Renal cortical epithelial cell (primary cell): ENCODE measurements at regions not wholly inside any gene's neighbourhood (a gene's known extent, or its start where the extent isn't known, plus 50 kb on each side); places are given as distances from the start of the nearest gene placed in this dataset.
"Not testable (repeated sequence)": the region's sequence is repeated elsewhere in the genome, so short reads cannot be mapped to it uniquely, and the experiment has no call there.

Experiments used
- DNase-seq: peaks from one replicate; pipeline ENCODE4 v3.0.0-alpha.2; 2011; ENCODE audit warnings: low read depth

DNA sequence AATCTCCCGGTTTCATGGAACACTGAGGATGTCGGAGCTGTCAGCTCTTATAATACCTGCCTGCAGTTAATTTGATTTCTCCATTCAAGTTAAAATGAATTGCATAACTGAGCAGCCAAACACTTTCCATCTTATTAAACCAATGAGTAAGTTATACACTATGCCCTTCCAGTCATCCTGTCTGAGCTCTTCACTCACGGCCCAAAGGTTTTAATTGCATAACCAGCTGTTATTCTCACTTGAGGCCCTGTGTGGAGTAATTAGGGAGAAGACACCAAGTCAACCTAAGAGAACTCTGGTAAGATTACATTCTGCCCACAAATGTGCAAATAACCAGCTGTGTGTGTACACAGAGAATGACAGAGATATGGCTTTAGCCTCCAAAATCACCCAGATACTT, 303.5 kb downstream of the TBC1D4 start:
- DNase-seq: peak; percentile 68

DNA sequence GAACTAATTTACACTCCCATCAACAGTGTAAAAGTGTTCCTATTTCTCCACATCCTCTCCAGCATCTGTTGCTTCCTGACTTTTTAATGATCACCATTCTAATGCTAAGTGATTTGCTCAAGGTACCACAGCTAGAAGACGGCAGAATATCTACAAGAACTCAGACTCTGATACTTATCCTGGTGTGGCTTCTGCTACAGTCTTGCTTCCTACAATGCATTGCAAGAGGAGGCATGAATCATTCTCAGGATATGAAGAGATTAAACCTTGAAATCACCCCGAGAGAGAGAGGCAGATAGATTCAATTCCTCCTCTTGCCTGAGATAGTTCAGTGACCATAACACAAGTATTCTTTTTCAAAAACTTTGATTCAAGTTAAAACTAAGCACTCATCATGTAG, 306.4 kb downstream of the TBC1D4 start:
- no peak for DNase-seq

DNA sequence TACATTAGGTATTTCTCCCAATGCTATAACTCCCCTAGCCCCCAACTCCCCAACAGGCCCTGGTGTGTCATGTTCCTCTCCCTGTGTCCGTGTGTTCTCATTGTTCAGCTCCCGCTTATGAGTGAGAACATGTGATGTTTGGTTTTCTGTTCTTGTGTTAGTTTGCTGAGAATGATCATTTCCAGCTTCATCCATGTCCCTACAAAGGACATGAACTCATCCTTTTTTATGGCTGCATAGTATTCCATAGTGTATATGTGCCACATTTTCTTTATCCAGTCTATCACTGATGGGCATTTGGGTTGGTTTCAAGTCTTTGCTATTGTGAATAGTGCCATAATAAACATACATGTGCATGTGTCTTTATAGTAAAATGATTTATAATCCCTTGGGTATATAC, 306.9 kb downstream of the TBC1D4 start:
- DNase-seq: not testable (repeated sequence)

DNA sequence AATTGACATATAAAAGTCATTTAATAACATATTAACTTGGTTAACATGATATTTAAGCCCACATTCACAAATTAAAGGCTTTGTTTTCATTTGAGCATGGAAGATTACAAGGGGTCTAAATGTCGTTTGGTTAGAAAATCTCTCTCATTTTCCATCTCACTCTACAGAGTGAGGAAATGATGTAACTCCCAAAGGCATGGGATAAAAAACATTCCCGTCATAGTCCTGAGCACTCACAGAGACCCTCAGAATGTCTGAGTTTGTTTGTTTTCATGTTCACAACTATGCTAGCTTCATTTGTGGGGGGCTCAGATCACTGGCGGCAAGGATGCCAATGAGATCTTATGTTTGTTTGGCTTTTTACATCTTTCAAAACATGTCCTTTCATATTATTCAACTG, 307.5 kb downstream of the TBC1D4 start:
- DNase-seq: no peak

DNA sequence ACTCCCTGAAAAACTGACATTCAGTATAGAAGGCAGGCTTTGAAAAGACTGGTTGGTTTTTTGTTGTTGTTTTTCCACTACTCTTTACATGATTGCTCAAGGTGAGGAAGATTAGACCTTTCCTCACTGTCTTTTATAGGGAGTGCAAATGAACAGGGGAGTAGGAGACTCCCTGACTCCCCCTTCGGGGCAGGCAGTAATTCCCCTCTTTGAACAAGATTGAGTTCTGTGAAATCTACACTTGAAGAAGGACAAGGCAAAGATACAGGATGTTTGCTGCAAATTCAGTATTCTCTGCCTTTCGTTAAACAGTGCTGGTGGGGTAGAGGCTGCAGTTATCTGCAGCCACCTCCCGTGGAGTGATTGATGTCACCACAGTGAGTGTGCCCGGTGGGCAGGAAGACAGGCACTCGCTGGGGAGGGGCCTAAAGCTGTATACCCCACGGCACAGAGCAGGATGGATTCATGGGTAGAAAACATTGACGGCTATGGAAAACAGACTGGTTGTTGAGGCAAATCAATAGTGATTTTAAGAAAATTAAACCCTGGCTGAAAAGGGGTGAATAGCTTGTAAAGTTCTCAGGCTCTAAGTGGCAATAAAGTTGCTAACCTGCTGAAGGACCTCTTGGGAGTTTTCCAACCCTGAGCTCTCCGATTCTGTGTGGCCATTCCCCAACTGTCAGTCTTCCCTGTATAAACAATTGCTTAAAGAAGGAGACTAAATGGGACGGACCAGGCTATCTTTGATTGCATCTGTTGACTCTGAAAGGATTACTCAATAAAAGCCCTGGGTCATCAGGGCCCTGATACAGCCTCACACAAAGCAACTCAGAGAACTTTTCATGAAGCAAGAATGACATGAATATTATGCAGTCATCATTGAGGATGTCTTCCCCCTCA, 308.3 kb downstream of the TBC1D4 start:
- no peak for DNase-seq

DNA sequence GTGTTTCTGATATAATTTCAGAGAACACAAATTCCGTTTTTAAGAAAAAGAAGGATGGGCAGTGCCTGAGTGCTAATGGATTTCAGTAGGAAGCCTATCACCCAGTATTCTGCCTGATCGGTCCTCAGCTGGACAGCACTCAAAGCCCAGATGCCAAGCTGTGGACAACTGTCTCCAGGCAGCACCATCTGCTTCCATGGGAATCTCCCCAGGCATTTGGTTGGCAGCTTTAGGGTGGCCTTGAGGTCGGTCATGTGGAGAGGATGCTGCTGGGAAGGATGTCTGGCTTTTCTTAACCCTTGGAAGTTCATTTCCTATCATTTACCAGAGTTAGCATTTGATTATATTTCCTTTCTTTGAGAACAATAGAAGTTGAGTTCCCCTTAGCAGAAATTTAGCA, 311.7 kb downstream of the TBC1D4 start:
- no peak for DNase-seq

DNA sequence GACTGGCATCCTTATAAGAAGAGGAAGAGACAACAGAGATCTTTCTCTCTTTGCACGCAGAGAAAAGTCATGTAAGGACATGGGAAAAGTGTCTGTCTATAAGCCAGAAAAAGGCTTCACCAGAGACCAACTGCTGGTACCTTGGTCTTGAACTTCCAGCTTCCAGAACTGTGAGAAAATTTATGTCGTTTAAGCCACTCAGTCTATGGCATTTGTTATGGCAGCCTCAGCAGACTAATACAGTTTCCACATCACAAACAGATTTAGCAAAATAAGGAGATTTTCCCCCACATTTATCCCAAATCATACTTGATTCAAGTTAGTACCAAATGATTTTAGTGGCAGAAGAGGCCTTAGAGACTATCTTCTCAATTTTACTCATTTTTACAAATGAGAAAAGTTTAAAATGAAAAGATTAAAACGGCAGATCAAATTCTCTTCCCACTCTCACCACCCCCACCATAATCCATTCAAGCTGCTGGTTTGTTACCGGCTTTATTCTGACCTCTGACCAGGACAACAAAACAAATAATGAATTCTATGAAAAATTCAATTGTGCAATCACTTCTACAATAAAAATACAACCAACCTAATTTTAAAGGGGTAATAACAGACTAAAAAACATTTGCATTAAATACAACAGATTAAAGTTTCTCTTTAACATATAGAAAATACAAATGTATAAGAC, 316.3 kb downstream of the TBC1D4 start:
- DNase-seq: no peak

DNA sequence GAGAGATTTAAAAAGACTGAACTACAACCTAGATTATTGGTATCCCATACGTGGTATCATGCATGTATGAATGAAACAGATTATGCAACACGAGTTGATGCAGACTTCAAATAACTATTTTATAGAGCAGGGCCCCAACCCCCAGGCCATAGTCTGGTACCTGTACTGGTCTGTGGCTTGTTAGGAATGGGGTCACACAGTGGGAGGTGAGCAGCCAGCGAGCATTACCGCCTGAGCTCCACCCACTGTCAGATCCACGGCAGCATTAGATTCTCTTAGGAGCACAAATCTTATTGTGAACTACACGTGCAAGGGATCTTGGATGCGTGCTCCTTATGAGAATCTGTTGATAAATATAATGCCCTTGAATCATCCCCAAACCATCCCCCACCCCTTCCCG, 320.2 kb downstream of the TBC1D4 start:
- no peak for DNase-seq

DNA sequence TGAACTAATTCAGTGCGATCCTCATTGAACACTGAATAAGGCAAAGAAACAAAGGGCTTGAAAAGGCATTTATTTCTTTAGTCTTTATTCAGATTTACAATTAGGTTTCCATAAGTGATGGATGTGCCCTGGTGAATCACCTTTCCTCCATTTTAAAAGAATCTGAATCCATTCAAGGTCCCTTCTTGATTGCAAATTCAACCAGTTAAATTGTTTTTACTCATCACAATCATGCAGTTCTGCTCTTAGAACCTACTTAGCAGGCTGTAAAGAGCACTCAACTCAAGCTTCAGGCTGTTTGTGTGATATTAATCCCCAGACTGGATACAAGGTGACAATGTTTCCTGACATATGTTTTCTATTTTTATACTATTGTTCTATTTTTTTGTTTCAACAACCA, 321.0 kb downstream of the TBC1D4 start:
- no peak for DNase-seq

DNA sequence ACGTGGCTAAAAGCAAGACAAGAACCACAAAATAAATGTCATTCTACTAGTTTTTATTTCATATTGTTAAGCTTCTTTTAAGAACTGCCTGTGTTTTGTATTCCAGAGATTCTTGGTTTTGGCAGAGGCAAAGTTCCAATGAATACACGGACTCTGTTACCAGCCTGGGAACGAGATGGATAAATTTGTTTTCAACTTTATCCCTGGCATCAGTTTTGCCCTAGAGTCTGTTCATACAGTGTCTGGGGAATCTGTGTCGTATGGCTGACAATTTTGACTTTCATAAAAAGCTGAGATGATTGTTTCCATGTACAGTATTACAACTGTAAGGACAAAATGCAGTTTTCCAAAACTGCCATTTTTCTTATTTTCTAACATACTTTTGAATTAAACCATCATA, 327.6 kb downstream of the TBC1D4 start:
- DNase-seq: no peak

DNA sequence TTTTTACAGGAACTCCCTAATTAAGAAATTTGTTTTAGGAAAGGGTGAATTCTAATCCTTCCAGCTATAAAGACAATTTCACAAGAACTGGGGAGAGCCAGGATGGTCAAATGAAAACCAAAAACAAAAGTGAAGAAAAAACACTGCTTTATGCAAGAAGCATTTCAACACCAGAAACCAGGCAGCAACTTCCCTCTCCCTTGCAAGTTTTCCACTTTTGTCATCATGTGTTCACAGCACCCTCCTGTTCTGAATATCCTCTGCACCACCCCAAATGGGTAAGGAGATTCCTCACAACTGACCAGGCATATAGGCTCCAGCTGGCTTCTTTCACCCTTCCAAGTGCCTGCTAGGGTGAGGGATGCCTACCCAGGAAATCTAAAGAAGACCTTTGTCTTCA, 328.1 kb downstream of the TBC1D4 start:
- DNase-seq: no peak

DNA sequence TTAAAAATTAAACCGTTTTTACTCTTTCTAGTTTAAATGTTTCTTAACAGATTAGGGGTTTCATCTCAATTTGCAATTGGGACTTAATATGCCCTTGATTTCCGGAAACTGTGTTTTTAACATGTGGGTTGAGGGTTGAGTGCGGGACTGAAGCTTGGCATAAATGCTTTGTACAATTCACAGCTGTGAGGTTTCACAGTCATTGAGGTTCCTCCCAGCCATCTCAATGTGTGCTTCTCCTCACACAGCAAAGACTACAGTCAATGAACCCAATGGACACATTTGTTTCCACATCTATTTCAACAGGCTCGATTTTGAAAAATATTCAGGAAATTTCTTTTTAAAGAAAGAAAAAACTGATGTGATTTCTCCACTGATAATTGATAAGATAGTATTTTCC, 328.6 kb downstream of the TBC1D4 start:
- DNase-seq: no peak

DNA sequence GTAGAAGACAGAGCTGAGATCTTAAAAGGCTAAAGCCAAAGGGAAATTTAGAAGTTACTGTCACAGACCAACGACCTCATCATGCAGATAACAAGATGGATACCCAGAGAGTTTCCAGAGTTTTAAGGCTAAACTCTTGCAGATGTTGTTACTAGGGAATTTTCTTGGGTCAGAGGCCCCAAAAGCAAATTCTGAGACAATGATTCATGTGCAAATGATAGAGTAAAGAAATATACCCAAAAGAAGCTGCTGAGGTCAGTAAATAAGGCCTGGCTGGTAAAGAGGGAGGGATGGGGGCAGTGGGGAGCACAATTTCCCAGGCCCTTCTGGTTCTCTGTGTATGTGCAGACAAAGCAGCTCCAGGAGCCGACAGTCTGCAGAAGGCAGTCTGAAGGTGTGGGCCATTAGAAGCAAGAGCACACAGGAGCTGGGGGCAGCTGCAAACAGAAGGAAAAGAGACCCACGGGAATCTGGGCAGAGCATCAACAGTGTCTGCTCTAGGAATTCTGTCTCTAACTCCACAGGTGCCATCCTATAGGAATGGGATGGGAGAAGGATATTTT, 330.8 kb downstream of the TBC1D4 start:
- DNase-seq: peak; percentile 37

DNA sequence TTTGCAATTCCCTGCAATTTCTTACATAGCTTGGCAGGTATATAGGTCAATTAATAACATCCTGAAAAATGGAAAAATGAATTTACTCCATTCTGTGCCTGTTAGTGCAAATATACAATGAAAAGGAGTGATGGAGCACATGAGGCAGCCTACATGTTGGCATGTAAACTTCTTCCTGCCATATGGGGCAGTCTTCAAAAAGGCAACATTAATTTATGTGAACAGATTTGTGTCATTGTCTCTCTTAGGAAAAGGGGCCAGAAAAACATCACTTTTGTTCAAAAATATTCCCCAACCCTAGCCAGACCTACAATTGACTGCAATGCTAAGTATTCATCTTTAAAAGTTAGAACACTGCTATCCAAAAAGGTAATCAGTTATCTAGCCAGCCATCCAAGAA, 332.2 kb downstream of the TBC1D4 start:
- DNase-seq: no peak

DNA sequence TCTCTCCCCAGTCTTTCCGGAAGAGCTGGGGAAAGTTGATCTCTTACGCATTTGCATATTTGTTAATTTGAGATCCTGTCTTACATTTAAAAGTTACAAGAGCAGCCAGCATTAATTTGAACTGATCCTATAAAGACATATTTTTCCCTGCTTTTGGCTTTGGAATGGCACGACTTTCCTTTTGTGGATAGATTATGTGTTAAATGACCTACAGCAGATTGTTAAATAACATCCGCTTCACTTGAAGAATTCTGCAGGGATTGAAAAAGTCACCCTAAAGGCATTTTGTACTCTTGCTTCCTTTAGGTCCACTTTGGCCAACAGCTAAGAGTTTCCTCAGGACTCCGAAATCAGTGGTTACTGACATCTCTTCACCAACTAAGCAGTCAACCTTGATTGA, 334.0 kb downstream of the TBC1D4 start:
- DNase-seq: peak; percentile 3

DNA sequence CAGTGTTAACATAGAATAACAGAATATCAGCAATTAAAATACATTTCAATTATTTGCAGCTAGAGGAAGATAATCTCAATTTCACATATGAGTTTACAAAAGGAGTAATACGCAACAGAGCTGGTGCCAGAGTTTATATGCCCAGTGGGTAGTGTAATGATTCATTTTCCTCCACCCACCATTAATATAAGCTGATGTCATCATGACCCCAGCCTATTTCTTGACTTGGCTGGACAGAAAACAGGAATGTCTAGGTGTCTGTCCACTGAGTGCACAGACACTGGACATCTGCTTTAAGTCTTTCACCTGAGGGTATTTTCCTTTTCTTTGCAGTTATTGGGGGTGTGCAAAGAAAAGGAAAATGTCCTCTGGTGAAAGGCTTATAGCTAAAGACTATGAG, 335.5 kb downstream of the TBC1D4 start:
- DNase-seq: peak; percentile 3

DNA sequence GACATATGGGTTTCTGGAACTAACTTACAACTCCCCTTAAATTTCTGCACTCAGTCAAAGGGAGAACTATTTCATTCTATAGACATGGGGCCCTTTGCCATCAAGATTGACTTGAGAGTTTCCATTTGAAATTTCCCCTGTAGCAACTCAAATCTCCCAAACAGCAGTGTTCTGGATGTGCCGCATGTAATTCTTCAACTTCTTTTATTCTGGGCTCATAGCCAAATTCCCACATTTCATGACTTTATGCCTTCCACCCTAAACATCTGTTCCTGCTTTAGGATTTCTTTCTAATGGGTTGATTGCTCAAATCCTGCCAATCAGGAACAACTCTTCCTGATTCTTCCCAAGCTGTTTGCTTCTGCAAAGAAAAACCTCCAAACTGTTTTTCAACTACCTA, 336.0 kb downstream of the TBC1D4 start:
- peak; percentile 4 for DNase-seq

DNA sequence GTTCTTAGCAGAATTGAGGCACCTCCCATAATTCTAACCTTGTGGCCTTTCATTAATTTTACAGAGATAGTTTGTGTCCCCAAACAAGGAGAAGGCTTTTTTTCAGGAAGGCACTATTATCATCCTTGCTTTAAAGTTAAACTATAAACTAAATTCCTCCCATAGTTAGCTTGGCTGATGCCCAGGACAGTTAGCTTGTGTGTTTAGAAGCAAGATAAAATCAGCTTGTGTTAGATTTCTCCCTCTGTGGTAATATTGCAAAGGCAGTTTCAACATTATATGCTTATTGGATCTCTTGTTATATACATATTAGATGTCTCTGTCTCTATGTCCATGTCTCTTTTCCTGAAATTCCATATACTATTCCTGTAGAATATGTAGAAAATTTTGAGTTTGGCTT, 342.7 kb downstream of the TBC1D4 start:
- DNase-seq: no peak

DNA sequence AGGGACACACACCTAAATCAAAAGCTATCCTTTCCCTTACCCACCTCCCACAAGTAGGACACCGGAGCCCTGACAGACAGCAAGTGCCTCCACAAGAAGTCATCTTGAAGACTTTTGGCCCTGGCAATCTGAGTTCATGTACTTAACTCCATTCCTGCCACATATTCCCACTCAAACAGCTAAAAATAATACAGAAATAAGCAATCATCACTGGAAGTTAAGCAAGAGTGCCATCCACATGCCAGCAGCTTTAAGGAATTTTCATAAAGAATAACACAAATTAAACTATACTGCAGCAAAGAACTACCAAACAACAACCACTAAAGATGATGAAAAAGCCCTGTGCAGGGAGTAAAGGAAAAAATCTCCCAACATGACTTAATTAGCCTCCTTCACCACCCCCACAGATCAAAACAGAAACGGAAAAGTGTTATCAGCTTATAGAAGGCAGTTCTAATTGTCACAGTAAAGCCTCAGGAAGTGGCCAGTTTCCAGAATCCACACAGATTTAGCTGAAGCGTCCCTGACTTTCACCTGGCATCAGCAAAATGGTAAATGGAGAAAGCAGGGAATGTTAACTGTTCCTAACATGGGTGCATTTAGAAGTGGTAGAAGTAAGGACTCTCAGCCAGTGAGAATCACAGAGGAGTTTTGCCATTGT, 343.9 kb downstream of the TBC1D4 start:
- DNase-seq: no peak

DNA sequence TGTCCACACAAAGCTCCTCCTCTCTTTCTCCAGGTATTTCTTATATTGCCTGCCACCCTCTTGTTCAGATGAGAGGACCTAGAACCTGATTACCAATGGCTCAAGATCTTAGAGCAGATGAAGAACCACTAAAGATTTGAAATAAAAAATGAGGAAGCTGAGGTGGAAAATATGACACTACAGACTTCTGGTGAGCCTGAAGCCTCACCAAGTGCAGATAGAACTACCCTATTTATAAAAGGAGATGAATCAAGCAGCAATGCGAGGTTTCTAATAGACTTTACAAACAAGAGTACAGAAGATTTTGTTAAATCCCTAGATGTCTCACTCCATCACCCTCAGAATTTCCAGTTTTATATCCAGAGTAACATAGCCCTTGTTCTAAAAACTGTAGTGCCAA, 345.8 kb downstream of the TBC1D4 start:
- DNase-seq: no peak

DNA sequence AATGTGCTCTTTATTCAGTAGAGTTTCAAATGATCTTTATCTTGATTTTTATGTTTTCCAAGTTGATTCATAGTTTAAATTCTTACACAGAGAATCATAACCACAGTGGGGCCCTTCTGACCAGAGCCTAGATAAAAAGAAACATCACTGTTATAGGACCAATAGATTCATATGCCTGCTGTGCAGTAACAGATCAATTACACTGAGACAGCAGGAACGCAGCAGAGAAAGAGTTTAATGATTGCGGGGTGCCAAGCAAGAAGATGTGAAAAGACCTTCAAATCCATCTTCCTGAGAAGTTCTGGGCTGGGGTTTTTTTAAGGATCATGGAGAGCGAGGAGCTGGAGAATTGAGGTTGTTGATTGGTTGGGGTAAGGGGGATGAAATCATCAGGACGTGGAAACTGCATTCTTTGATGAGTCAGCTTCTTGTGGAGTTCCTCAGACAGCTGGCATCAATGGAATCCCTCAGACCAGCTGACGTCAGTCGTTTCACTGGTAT, 346.6 kb downstream of the TBC1D4 start:
- peak; percentile 44 for DNase-seq
